22Rv1 (cell line): ENCODE measurements at regions not wholly inside any gene's neighbourhood (a gene's known extent, or its start where the extent isn't known, plus 50 kb on each side); places are given as distances from the start of the nearest gene placed in this dataset.

ENCODE experiments used
- H3K27ac ChIP-seq: fragments of 450-650 bp; 2 replicates; pipeline ENCODE4 v1.5.1; 2017
- CTCF ChIP-seq: fragments of 450-650 bp; IDR thresholded peaks from 2 replicates; pipeline ENCODE4 v1.5.1; 2017; ENCODE audit warnings: mild to moderate bottlenecking
- ZFX ChIP-seq: fragments of 450-650 bp; IDR thresholded peaks from 2 replicates; pipeline ENCODE4 v1.6.1; 2017; ENCODE audit warnings: antibody characterized with exemption, borderline replicate concordance

GRCh38 chr4:184575306-184575705 lies 73.9 kb downstream of the CASP3 start:
- no peak overlapping the region for H3K27ac ChIP-seq
- TF ChIP-seq CTCF (no peak), ZFX (no peak)

- H3K27ac ChIP-seq: no peak overlapping the region
- no peak for TF ChIP-seq CTCF
- TF ChIP-seq ZFX: no peak
These were observed 74.4 kb downstream of the CASP3 start for GRCh38 chr4:184574861-184575260.

GRCh38 chr4:184573701-184574100 lies 75.5 kb downstream of the CASP3 start:
- TF ChIP-seq ZFX (no peak), CTCF (no peak)
- no peak overlapping the region for H3K27ac ChIP-seq

GRCh38 chr4:184568770-184569169 lies 80.5 kb downstream of the CASP3 start:
- TF ChIP-seq ZFX (no peak), CTCF (no peak)
- no peak overlapping the region for H3K27ac ChIP-seq

- H3K27ac ChIP-seq: no peak overlapping the region
- no peak for TF ChIP-seq CTCF
- TF ChIP-seq ZFX: no peak
These were observed 85.6 kb downstream of the CASP3 start for GRCh38 chr4:184563621-184564020.

- no peak for TF ChIP-seq ZFX
- TF ChIP-seq CTCF: no peak
- H3K27ac ChIP-seq: no peak overlapping the region
These were observed 84.6 kb upstream of the IRF2 start for GRCh38 chr4:184558996-184559395.

- H3K27ac ChIP-seq: no peak overlapping the region
- no peak for TF ChIP-seq CTCF
- no peak for TF ChIP-seq ZFX
These were observed 79.5 kb upstream of the IRF2 start for GRCh38 chr4:184553891-184554290.
